GM18951 (cell line): ENCODE measurements at regions not wholly inside any gene's neighbourhood (a gene's known extent, or its start where the extent isn't known, plus 50 kb on each side); places are given as distances from the start of the nearest gene placed in this dataset.

Experiments used
- POLR2A ChIP-seq: IDR thresholded peaks from 4 replicates; pipeline ENCODE4 v1.6.1; 2011; ENCODE audit warnings: mild to moderate bottlenecking; ENCODE audit not compliant: insufficient read length, insufficient read depth; ENCODE audit errors: extremely low read depth
- in situ Hi-C: fragments of 300-500 bp; cut with MboI; formaldehyde crosslinking; loops from one replicate; pipeline ENCODE4 v1.12.0; 2022; ENCODE audit warnings: low sequenced_read_pairs, mixed read lengths, inconsistent platforms; ENCODE audit not compliant: unreplicated experiment

GRCh38 chr2:145040433-145040832 lies 520.5 kb upstream of the ZEB2 start:
- in situ Hi-C loops = no loop called here

GRCh38 chr2:145038041-145038525 lies 518.2 kb upstream of the ZEB2 start:
- no peak for TF ChIP-seq POLR2A
- in situ Hi-C loops = no loop called here

More at GRCh38 chr2:145040433-145040832, 520.5 kb upstream of the ZEB2 start:
- TF ChIP-seq POLR2A = no peak

- in situ Hi-C loops = no loop called here
- no peak for TF ChIP-seq POLR2A
These were observed 516.6 kb upstream of the ZEB2 start for GRCh38 chr2:145036421-145037011.

- in situ Hi-C loops = no loop called here
- TF ChIP-seq POLR2A = no peak
These were observed 514.6 kb upstream of the ZEB2 start for GRCh38 chr2:145034511-145034910.

GRCh38 chr2:145033438-145033837 lies 513.5 kb upstream of the ZEB2 start:
- no peak for TF ChIP-seq POLR2A
- in situ Hi-C loops = no loop called here

GRCh38 chr2:145032791-145033190 lies 512.9 kb upstream of the ZEB2 start:
- TF ChIP-seq POLR2A = no peak
- in situ Hi-C loops = no loop called here

GRCh38 chr2:145029873-145030272 lies 510.0 kb upstream of the ZEB2 start:
- no peak for TF ChIP-seq POLR2A
- in situ Hi-C loops = no loop called here

- in situ Hi-C loops = no loop called here
- no peak for TF ChIP-seq POLR2A
These were observed 509.2 kb upstream of the ZEB2 start for GRCh38 chr2:145029081-145029480.

- in situ Hi-C loops = no loop called here
- no peak for TF ChIP-seq POLR2A
These were observed 508.4 kb upstream of the ZEB2 start for GRCh38 chr2:145028101-145028920.

GRCh38 chr2:145026456-145027455 lies 506.8 kb upstream of the ZEB2 start:
- in situ Hi-C loops = no loop called here
- no peak for TF ChIP-seq POLR2A

- TF ChIP-seq POLR2A = no peak
- in situ Hi-C loops = no loop called here
These were observed 505.5 kb upstream of the ZEB2 start for GRCh38 chr2:145025382-145025781.

- in situ Hi-C loops = no loop called here
- no peak for TF ChIP-seq POLR2A
These were observed 503.5 kb upstream of the ZEB2 start for GRCh38 chr2:145023334-145023934.
